Activated CD8-positive, alpha-beta memory T cell treated with anti-CD3 and anti-CD28 coated beads for 1 hour (primary cell): ENCODE measurements at regions not wholly inside any gene's neighbourhood (a gene's known extent, or its start where the extent isn't known, plus 50 kb on each side); places are given as distances from the start of the nearest gene placed in this dataset.
"Not testable (repeated sequence)": the region's sequence is repeated elsewhere in the genome, so short reads cannot be mapped to it uniquely, and the experiment has no call there.

ENCODE experiments used
- DNase-seq, 2 donors: peaks; one replicate each; pipeline ENCODE4 v3.0.0-alpha.2; 2020; ENCODE audit warnings: low read depth in 1 of 2; ENCODE audit errors: extremely low read depth in 1 of 2

GRCh38 chr12:89775063-89775985, 66.7 kb upstream of the ATP2B1 start:
- DNase-seq: no peak

- no peak for DNase-seq
These were observed 66.0 kb upstream of the ATP2B1 start for GRCh38 chr12:89774645-89775044.

GRCh38 chr12:89770391-89770790, 61.8 kb upstream of the ATP2B1 start:
- DNase-seq: no peak

- no peak for DNase-seq
These were observed 60.8 kb upstream of the ATP2B1 start for GRCh38 chr12:89769483-89769818.

- DNase-seq: no peak
These were observed 60.2 kb upstream of the ATP2B1 start for GRCh38 chr12:89768586-89769482.

- no peak for DNase-seq
These were observed 57.6 kb upstream of the ATP2B1 start for GRCh38 chr12:89765959-89766824.

GRCh38 chr12:89764164-89764563, 55.5 kb upstream of the ATP2B1 start:
- not testable (repeated sequence) for DNase-seq

- no peak for DNase-seq
These were observed 54.0 kb upstream of the ATP2B1 start for GRCh38 chr12:89762498-89763170.

- DNase-seq: no peak
These were observed 52.1 kb upstream of the ATP2B1 start for GRCh38 chr12:89760783-89761182.
